Astrocyte (in vitro differentiated cells and primary cell): ENCODE measurements at regions not wholly inside any gene's neighbourhood (a gene's known extent, or its start where the extent isn't known, plus 50 kb on each side); places are given as distances from the start of the nearest gene placed in this dataset.
"Not testable (repeated sequence)": the region's sequence is repeated elsewhere in the genome, so short reads cannot be mapped to it uniquely, and the experiment has no call there.

Experiments
- DNase-seq: peaks from one replicate; pipeline ENCODE4 v3.0.0-alpha.2; 2010; ENCODE audit warnings: low read depth
- FAIRE-seq: peaks from 2 replicates; lab custom pipeline; 2011; peaks lifted over from hg19 to GRCh38; lab: Jason Lieb, UNC
- H2AFZ ChIP-seq: 2 replicates; pipeline ENCODE4 v1.6.0; 2012; ENCODE audit warnings: low read depth, low read length, inconsistent platforms
- H3K27ac ChIP-seq: 2 replicates; pipeline ENCODE4 v1.5.1; 2011; ENCODE audit warnings: low read depth, low read length, inconsistent platforms
- H3K27me3 ChIP-seq: 2 replicates; pipeline ENCODE4 v1.6.0; 2011; ENCODE audit warnings: low read length, inconsistent platforms; ENCODE audit not compliant: insufficient read depth
- H3K36me3 ChIP-seq: 2 replicates; pipeline ENCODE4 v1.5.1; 2011; ENCODE audit warnings: low read length, inconsistent platforms; ENCODE audit not compliant: insufficient read depth
- H3K4me1 ChIP-seq: 2 replicates; pipeline ENCODE4 v1.5.1; 2011; ENCODE audit warnings: low read length, inconsistent platforms; ENCODE audit not compliant: insufficient read depth
- H3K4me2 ChIP-seq: 2 replicates; pipeline ENCODE4 v1.6.0; 2012; ENCODE audit warnings: low read length, inconsistent platforms
- H3K4me3 ChIP-seq: 2 replicates; pipeline ENCODE4 v1.5.1; 2011; ENCODE audit warnings: low read depth, mild to moderate bottlenecking, low read length, inconsistent platforms; ENCODE audit not compliant: insufficient read depth
- H3K79me2 ChIP-seq: 2 replicates; pipeline ENCODE4 v1.6.0; 2012; ENCODE audit warnings: mild to moderate bottlenecking, low read length, inconsistent platforms; ENCODE audit not compliant: insufficient read depth
- H3K9ac ChIP-seq: 2 replicates; pipeline ENCODE4 v1.6.0; 2012; ENCODE audit warnings: mild to moderate bottlenecking, low read length, inconsistent platforms
- H3K9me3 ChIP-seq: 2 replicates; pipeline ENCODE4 v1.5.1; 2012; ENCODE audit warnings: low read depth, mild to moderate bottlenecking, low read length, inconsistent platforms; ENCODE audit not compliant: insufficient read depth
- H4K20me1 ChIP-seq: 2 replicates; pipeline ENCODE4 v1.6.0; 2012; ENCODE audit warnings: low read length, inconsistent platforms; ENCODE audit not compliant: insufficient read depth
- H3K27ac Mint-ChIP-seq: one replicate; pipeline ENCODE4 v1.8.0; 2021; ENCODE audit warnings: mild to moderate bottlenecking, mixed read lengths; ENCODE audit not compliant: unreplicated experiment
- H3K27me3 Mint-ChIP-seq: one replicate; pipeline ENCODE4 v1.8.0; 2021; ENCODE audit warnings: low read depth, mixed read lengths; ENCODE audit not compliant: unreplicated experiment
- H3K36me3 Mint-ChIP-seq: one replicate; pipeline ENCODE4 v1.8.0; 2021; ENCODE audit warnings: low read depth, mixed read lengths; ENCODE audit not compliant: unreplicated experiment
- H3K4me1 Mint-ChIP-seq: one replicate; pipeline ENCODE4 v1.8.0; 2021; ENCODE audit warnings: low read depth, mixed read lengths; ENCODE audit not compliant: unreplicated experiment
- H3K4me3 Mint-ChIP-seq: one replicate; pipeline ENCODE4 v1.8.0; 2021; ENCODE audit warnings: mild to moderate bottlenecking, moderate library complexity, mixed read lengths; ENCODE audit not compliant: unreplicated experiment
- H3K9me3 Mint-ChIP-seq: one replicate; pipeline ENCODE4 v1.8.0; 2021; ENCODE audit warnings: mild to moderate bottlenecking, mixed read lengths; ENCODE audit not compliant: unreplicated experiment
- CTCF ChIP-seq: IDR thresholded peaks from 2 replicates; pipeline ENCODE4 v1.5.1; 2011; ENCODE audit warnings: low read depth, mild to moderate bottlenecking, inconsistent platforms, low read length, moderate library complexity; ENCODE audit not compliant: insufficient read depth
- EZH2 ChIP-seq: IDR thresholded peaks from 2 replicates; pipeline ENCODE4 v1.6.1; 2012; ENCODE audit warnings: mild to moderate bottlenecking, low read length, inconsistent platforms; ENCODE audit not compliant: insufficient read depth

DNA sequence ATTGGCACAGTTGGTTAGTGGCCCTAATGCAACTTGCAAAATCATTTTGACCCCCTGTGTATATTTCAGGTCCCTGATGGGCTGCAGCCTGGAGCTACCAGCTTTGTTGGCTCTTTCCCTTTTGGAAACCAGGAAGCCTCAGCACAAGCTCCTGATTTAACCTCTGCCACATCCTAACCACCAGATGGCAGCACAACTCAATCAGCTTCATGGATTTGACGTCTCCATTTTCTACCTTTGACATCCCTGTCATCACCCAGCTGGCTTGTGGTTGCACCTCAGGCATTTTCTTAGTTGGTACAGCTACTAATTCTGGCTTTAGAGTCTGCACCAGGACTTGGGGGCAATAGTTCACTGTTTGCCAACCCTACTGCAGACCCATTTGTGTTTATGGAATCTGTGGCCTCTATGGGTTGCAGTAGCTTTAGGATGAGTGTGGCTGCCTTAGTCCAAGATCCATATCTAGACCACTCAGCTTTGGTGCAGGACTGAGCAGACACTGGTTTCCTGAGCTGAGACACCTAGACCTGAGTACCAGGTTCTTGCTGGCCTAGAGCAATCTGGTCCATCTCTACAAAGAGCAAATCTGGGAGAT, 456.2 kb downstream of the REEP3 start:
- H3K9ac ChIP-seq = no peak overlapping the region
- no peaks in the 10 kb centered on the region for H3K36me3 ChIP-seq
- TF ChIP-seq EZH2 (no peak), CTCF (peak; percentile 56)
- no peak for FAIRE-seq
- H3K27me3 ChIP-seq = no peaks in the 10 kb centered on the region
- H3K4me2 ChIP-seq = no peak overlapping the region
- Mint-ChIP-seq H3K27ac (no peak overlapping the region), H3K9me3 (peaks cover 6% of the 10 kb centered on the region), H3K4me1 (no peaks in the 10 kb centered on the region), H3K36me3 (no peaks in the 10 kb centered on the region), H3K27me3 (peaks cover 11% of the 10 kb centered on the region), H3K4me3 (no peak overlapping the region)
- DNase-seq = peak; percentile 2
- no peak overlapping the region for H3K27ac ChIP-seq
- H3K4me3 ChIP-seq = no peak overlapping the region
- H2AFZ ChIP-seq = no peak overlapping the region
- H3K9me3 ChIP-seq = no peaks in the 10 kb centered on the region
- H3K4me1 ChIP-seq = no peaks in the 10 kb centered on the region
- H4K20me1 ChIP-seq = no peaks in the 10 kb centered on the region
- H3K79me2 ChIP-seq = no peaks in the 10 kb centered on the region

GRCh38 chr10:63980870-63981269, 459.7 kb downstream of the REEP3 start:
- not testable (repeated sequence) for H2AFZ ChIP-seq, H3K27ac Mint-ChIP-seq, H3K36me3 ChIP-seq, H3K79me2 ChIP-seq, H3K4me2 ChIP-seq, FAIRE-seq, H3K9me3 ChIP-seq, H3K9ac ChIP-seq, H3K4me3 Mint-ChIP-seq, H3K4me3 ChIP-seq, H4K20me1 ChIP-seq, H3K4me1 ChIP-seq, H3K36me3 Mint-ChIP-seq, H3K27me3 ChIP-seq, DNase-seq, H3K4me1 Mint-ChIP-seq, H3K27ac ChIP-seq
- peaks cover 12% of the 10 kb centered on the region for H3K9me3 Mint-ChIP-seq
- H3K27me3 Mint-ChIP-seq = peaks cover 11% of the 10 kb centered on the region

DNA sequence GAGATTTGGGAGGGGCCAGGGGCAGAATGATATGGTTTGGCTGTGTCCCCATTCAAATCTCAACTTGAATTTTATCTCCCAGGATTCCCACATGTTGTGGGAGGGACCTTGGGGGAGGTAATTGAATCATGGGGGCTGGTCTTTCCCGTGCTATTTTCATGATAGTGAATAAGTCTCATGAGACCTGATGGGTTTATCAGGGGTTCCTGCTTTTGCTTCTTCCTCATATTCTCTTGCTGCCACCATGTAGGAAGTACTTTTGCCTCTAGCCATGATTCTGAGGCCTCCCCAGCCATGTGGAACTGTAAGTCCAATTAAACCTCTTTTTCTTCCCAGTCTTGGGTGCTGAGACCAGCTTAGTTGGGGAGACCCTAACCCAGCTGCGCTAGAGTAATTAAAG, 462.9 kb downstream of the REEP3 start:
- not testable (repeated sequence) for H3K9me3 ChIP-seq, H3K4me1 Mint-ChIP-seq, H3K27ac Mint-ChIP-seq, H3K36me3 ChIP-seq, H3K4me3 ChIP-seq, H3K4me3 Mint-ChIP-seq, FAIRE-seq, H2AFZ ChIP-seq, H3K79me2 ChIP-seq, DNase-seq, H3K27ac ChIP-seq, H3K4me2 ChIP-seq, H3K9ac ChIP-seq, H3K36me3 Mint-ChIP-seq, H4K20me1 ChIP-seq, H3K27me3 ChIP-seq, H3K4me1 ChIP-seq, H3K27me3 Mint-ChIP-seq
- H3K9me3 Mint-ChIP-seq = peaks cover 17% of the 10 kb centered on the region
